Mucosa of descending colon (tissue), 3 donors: ENCODE measurements at regions not wholly inside any gene's neighbourhood (a gene's known extent, or its start where the extent isn't known, plus 50 kb on each side); places are given as distances from the start of the nearest gene placed in this dataset.

Experiments used
- ATAC-seq: fragments of 200-7000 bp; cut with Tn5 transposase; one replicate; pipeline ENCODE4 v1.9.1; 2020; ENCODE audit warnings: mild to moderate bottlenecking, moderate library complexity
- DNase-seq, 3 donors: peaks; one replicate each; pipeline ENCODE4 v3.0.0-alpha.2; 2020
- H3K36me3 ChIP-seq: fragments of 200-600 bp; one replicate; pipeline ENCODE4 v1.8.0; 2021; ENCODE audit warnings: low read depth, mild to moderate bottlenecking
- H3K4me1 ChIP-seq: fragments of 200-600 bp; one replicate; pipeline ENCODE4 v1.8.0; 2021; ENCODE audit warnings: low read depth, mild to moderate bottlenecking
- H3K4me3 ChIP-seq: fragments of 200-600 bp; one replicate; pipeline ENCODE4 v1.8.0; 2021; ENCODE audit warnings: mild to moderate bottlenecking
- H3K9me3 ChIP-seq: fragments of 200-600 bp; one replicate; pipeline ENCODE4 v1.8.0; 2021; ENCODE audit warnings: mild to moderate bottlenecking
- CTCF ChIP-seq: fragments of 200-600 bp; IDR thresholded peaks from one replicate; pipeline ENCODE4 v1.8.0; 2022; ENCODE audit warnings: antibody characterized with exemption, mild to moderate bottlenecking
- intact Hi-C, 2 donors: fragments of 100-400 bp; cut with DNase I in 1 of 2; cut with micrococcal nuclease in 1 of 2; formaldehyde crosslinking; loops; one replicate each; pipeline versions ENCODE4 v1.11.0 to v1.11.1; 2022; cut with DNase I, micrococcal nuclease
- donor health status: DM: no; HTN: no; CAD: no; lungs with moderate emphysema.
- donor health status: DM: no; HTN: no; CAD: no.
- donor health status: DM: no; HTN: yes; CAD: no.

- no peak for TF ChIP-seq CTCF
- Histone ChIP-seq H3K4me3 (no peak overlapping the region), H3K4me1 (no peaks in the 10 kb centered on the region), H3K36me3 (no peaks in the 10 kb centered on the region), H3K9me3 (peaks cover 23% of the 10 kb centered on the region)
- ATAC-seq (no peak), DNase-seq (no peak)
- intact Hi-C loops = no loop called here
Measured at GRCh38 chr5:29649321-29649720, 1544.2 kb upstream of the CDH6 start.

- Histone ChIP-seq H3K9me3 (peaks cover 13% of the 10 kb centered on the region), H3K36me3 (no peaks in the 10 kb centered on the region), H3K4me3 (no peak overlapping the region), H3K4me1 (no peaks in the 10 kb centered on the region)
- intact Hi-C loops = no loop called here
- TF ChIP-seq CTCF = no peak
- DNase-seq (no peak), ATAC-seq (no peak)
Measured at GRCh38 chr5:29642601-29643000, 1550.9 kb upstream of the CDH6 start.

GRCh38 chr5:29614206-29614605, 1579.3 kb upstream of the CDH6 start:
- TF ChIP-seq CTCF = no peak
- no peak for ATAC-seq
- no peak for DNase-seq
- intact Hi-C loops = no loop called here
- Histone ChIP-seq H3K4me1 (no peaks in the 10 kb centered on the region), H3K36me3 (no peaks in the 10 kb centered on the region), H3K9me3 (peaks cover 9% of the 10 kb centered on the region), H3K4me3 (no peak overlapping the region)

- intact Hi-C loops = no loop called here
- Histone ChIP-seq H3K36me3 (no peaks in the 10 kb centered on the region), H3K4me3 (no peak overlapping the region), H3K9me3 (peaks cover 28% of the 10 kb centered on the region), H3K4me1 (no peaks in the 10 kb centered on the region)
- no peak for TF ChIP-seq CTCF
- DNase-seq (no peak), ATAC-seq (no peak)
Measured at GRCh38 chr5:29588236-29588635, 1605.2 kb upstream of the CDH6 start.

GRCh38 chr5:29587832-29588231, 1605.7 kb upstream of the CDH6 start:
- no peak for ATAC-seq
- DNase-seq = no peak
- intact Hi-C loops = no loop called here
- Histone ChIP-seq H3K9me3 (peaks cover 28% of the 10 kb centered on the region), H3K4me1 (no peaks in the 10 kb centered on the region), H3K36me3 (no peaks in the 10 kb centered on the region), H3K4me3 (no peak overlapping the region)
- TF ChIP-seq CTCF = no peak

GRCh38 chr5:29568028-29568427, 1625.5 kb upstream of the CDH6 start:
- DNase-seq (no peak), ATAC-seq (no peak)
- no peak overlapping the region for H3K4me3 ChIP-seq
- TF ChIP-seq CTCF = no peak
- H3K9me3 ChIP-seq = peaks cover 9% of the 10 kb centered on the region
- intact Hi-C loops = no loop called here
- no peaks in the 10 kb centered on the region for H3K4me1 ChIP-seq
- no peaks in the 10 kb centered on the region for H3K36me3 ChIP-seq
